Stimulated activated CD4-positive, alpha-beta T cell treated with anti-CD3 and anti-CD28 coated beads, Interleukin-15, amount 100 ng/mL, for 24 hours (primary cell): ENCODE measurements at regions not wholly inside any gene's neighbourhood (a gene's known extent, or its start where the extent isn't known, plus 50 kb on each side); places are given as distances from the start of the nearest gene placed in this dataset.

Experiments
- DNase-seq: peaks from one replicate; pipeline ENCODE4 v3.0.0-alpha.2; 2020

DNA sequence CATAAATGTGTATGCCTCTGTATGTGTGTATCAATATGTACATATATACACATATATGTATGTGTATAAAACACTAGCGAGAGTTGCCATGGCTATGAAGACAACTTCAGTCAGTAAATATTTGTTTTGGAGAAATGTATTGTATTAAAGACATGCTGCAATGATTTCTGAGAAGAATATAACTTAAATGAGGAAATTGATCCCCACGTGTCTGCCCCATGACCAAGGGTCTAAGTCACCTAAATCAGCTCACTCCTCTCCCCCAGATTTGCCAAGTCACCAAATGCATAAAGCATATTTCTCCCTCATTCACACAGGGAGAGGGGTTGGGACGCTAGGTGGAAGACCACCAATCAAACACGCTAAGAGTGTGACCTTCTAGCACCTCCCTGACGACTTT, 58.3 kb upstream of the LYST start:
- DNase-seq, result no peak

DNA sequence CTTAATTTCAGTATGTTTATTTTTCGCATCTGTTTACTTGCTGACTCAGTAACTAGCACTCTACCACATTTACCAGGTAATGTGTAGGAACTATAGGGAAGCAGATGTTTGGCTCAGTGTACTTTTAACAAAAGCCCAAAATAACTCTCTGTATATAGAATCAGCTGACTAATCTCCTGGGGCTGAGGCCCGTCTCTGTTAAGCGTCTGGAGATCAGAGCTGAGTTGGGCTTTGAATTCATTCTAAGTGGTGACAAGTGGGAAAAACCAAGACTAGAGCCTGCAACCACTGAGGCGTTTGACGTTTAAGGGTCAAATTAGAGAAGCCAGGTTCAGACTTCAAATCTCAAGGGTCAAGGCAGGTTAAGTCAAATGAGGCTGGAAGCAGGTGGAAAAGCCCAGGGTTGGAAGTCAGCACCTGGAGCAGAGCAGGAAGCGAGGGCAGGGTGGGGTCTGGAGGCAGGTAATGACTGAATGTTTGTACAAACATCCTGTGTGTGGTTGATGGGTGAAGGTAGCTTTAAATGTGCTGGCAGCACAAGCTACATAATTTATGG, 56.8 kb upstream of the LYST start:
- DNase-seq, result no peak

DNA sequence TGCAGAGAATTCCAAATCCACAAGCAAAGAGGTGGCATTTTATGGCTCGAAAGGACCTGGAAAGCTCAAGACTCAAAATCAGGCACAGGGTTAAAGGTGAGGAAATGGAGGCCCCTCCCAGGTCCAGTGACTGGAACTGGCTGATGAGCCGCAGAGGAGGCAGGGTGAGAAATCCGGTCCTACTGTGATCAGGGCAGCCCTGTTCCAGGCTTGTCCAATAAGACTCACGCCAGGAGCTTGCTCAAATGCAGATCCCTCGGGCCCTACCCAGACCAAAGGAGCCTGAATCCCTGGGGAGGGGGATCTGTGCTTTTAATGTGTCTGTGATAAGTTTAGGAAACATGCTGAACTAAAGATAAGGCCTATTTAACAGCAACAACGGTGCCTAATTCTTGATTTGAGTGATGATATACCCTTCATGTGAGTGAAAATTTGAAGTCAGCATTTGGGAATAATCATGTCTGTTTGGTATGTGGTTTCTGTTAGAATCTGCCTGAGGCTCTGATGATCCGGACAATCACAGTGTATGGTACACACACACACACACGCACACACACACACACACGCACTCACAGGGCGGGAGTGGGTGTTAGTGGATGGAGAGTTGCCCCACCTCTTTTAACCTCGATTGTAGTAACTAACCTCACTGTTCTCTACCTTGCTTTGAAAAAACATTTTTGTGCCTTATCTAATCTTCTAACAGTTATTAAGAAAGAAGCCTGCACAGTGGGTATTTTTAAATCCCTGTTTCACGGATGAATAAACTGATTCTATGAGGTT, 54.1 kb upstream of the LYST start:
- no peak for DNase-seq

DNA sequence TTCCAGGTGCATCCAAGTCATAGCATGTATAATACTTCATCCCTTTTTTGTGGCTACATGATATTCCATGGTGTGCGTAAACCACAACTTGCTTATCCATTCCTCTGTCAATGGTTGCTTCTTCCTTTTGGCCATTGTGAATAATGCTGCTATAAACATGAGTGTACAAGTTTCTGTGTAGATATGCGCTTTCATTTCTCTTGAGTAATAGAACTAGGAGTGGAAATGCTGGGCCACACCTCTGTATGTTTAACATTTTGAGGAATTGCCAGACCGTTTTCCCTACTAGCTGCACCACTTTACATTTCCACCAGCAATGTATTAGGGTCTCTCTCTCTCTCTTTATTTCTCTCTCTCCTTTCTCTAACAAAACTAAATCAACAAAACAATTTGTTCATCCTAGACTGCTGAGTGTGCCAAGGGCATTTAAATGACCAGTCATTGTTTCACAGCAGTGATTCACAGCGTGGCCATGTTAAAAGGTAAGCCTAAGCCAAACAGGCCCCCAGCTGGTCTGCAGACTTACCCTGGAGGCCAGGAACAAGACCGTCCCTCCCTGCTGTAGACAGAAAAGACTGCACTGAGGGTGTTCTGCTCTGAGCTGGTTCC, 53.2 kb upstream of the LYST start:
- no peak for DNase-seq

DNA sequence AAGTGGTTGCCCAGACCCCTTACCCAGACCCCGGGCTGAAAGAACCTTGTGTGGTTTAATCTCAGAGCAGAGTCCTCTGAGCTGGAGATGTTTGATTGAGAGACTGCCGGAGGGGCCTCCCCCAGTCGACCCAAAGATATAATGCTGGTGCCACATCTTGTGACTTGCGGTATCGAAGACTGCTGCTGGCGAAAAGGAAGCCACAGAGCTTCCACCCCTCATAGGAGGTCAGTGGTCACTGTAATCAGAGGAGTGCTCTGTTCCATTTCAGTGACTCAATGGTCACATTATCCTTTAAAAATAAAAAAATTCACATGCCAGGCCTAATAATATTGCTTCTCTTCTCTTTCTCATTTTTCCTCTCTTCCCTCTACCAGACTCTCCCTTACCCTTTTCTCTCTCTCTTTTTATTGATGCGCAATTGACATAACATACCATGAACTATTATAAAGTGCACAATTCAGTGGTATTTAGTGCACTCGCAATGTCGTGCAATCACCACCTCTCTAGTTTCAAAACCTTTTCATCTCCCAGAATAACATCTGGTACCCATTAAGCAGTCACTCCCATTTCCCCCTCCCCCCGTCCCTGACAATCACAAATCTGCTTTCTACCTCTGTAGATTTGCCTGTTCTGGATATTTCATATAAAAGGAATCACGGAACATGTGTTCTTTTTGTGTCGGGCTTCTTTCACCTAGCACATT, 52.6 kb upstream of the LYST start:
- no peak for DNase-seq

DNA sequence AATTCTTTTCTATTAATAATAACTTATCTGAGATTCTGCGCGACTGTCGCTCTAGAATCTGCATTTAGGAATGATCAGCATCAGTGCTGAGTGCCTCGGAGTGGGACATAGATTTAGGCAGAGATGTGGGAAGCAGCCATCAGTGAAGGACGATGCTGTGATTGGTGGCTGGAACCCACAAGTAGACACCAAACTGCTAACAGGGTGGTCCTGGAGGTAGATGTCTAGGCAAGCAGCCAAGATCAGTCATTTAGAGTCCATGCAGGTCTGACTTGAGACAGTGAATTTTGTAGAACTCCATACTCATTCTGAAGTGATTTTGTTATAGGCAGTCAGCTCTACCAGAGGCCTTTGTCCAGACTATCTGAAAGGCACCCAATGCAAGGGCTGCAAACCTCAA, 51.8 kb upstream of the LYST start:
- no peak for DNase-seq

DNA sequence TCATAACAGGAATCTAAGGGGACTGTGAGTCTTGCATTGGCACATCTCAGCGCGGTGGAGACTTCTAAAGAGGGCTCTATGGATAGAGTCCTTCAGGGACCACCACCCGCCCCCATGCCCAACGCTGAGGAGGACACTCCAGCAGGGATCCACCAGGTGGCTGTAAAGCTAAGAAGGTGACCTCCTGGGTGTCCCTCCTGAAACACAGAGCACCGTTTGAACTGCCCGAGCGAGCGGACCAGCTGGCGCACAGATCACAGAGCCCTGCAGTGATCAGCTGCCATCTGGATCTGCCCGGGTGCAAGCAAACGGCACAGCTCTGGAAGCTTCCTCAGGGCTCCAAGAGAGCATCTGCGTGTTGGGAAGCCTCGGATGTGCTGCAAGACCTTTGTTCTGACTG, 51.3 kb upstream of the LYST start:
- no peak for DNase-seq

DNA sequence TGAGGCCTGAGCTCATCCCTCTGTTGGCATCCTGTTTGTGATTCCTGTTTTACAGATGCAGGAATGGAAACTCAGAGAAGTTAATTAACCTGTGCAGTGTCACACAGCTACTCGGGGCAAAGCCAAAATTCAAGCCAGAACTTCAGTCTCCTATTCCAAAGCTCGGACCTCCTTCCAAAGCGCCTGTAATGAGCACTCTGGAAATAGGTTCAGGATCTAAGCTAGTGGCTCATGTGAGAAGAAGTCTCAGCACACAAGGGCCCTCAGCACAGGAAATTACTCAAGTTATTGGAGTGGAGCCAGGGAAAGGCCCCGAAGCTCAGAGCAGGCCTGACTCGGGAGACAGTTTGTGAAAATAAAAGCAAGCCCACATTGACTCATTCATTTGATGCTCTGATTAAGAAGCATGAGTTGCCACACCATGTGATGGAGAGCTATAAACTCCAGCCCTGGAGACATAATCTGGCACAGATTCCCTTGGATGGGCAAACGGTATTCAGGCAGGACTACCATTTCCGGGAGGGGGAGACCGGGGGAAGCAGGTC, 50.6 kb upstream of the LYST start:
- DNase-seq, result peak; percentile 77
